HepG2 (cell line): ENCODE measurements at regions not wholly inside any gene's neighbourhood (a gene's known extent, or its start where the extent isn't known, plus 50 kb on each side); places are given as distances from the start of the nearest gene placed in this dataset.
"Not testable (repeated sequence)": the region's sequence is repeated elsewhere in the genome, so short reads cannot be mapped to it uniquely, and the experiment has no call there.

Experiments used
- ATAC-seq: fragments of 200-7000 bp; cut with Tn5 transposase; 3 replicates; pipeline ENCODE4 v1.9.1; 2020; ENCODE audit warnings: mild to moderate bottlenecking, moderate library complexity
- BruUV-seq: library from RNA; stranded (reverse); fragments of 400-500 nt; replicated peaks from 2 replicates; lab custom pipeline; 2021; lab: Mats Ljungman, UMichigan
- CTCF ChIA-PET: fragments of 300-600 bp; formaldehyde crosslinking; extraction: SDS; loops from one replicate; lab custom pipeline; 2021; ENCODE audit warnings: low total read pairs, inconsistent platforms, low intra/inter-chr PET ratio; lab: Yijun Ruan, JAX
- POLR2A ChIA-PET: fragments of 350-600 bp; sonication (Branson Sonifier 250); formaldehyde crosslinking; loops from one replicate; lab custom pipeline; 2020; ENCODE audit warnings: antibody characterized with exemption, inconsistent platforms; lab: Yijun Ruan, JAX
- DNase-seq: peaks from one replicate; pipeline ENCODE4 v3.0.0-alpha.2; 2015; ENCODE audit warnings: low spot score
- FAIRE-seq: peaks from 3 replicates; lab custom pipeline; 2011; peaks lifted over from hg19 to GRCh38; lab: Jason Lieb, UNC
- H2AFZ ChIP-seq: one replicate; pipeline ENCODE4 v1.6.1; 2011; ENCODE audit warnings: low read length, inconsistent platforms
- H3K27ac ChIP-seq: fragments of 300-600 bp; 3 replicates; pipeline ENCODE4 v1.8.0; 2011; ENCODE audit warnings: mixed run types, mild to moderate bottlenecking, mixed read lengths, low read length, inconsistent platforms; ENCODE audit not compliant: insufficient read depth; ENCODE audit errors: extremely low read length
- H3K27me3 ChIP-seq, 2 experiments: fragments of 200-600 bp in 1 of 2; 2 replicates in 1 of 2; 3 replicates in 1 of 2; pipeline versions ENCODE4 v1.6.0 to v1.8.0; 2011; ENCODE audit warnings: low read length in 2 of 2, mild to moderate bottlenecking in 2 of 2, moderate library complexity in 2 of 2, inconsistent platforms in 1 of 2; ENCODE audit not compliant: insufficient read depth in 2 of 2, control insufficient read depth in 1 of 2
- H3K36me3 ChIP-seq, 2 experiments: fragments of 200-600 bp in 1 of 2; replicated peaks in 1 of 2; 2 replicates in 1 of 2; 3 replicates in 1 of 2; pipeline versions ENCODE4 v1.5.1 to v1.8.0; 2011; ENCODE audit warnings: low read length in 2 of 2, inconsistent platforms in 1 of 2; ENCODE audit not compliant: insufficient read depth in 2 of 2, control insufficient read depth in 1 of 2
- H3K4me1 ChIP-seq: 2 replicates; pipeline ENCODE4 v1.5.1; 2012; ENCODE audit warnings: low read length, inconsistent platforms; ENCODE audit not compliant: insufficient read depth
- H3K4me2 ChIP-seq: 2 replicates; pipeline ENCODE4 v1.6.0; 2011; ENCODE audit warnings: low read depth, low read length, inconsistent platforms
- H3K4me3 ChIP-seq, 3 experiments: fragments of 200-600 bp in 1 of 3; sonication (generic), shearing (Covaris generic) in 1 of 3; replicated peaks in 1 of 3; 2 replicates each; pipeline ENCODE4 v1.5.1; 2011 to 2016; ENCODE audit warnings: low read length in 3 of 3, inconsistent platforms in 2 of 3, low read depth in 2 of 3, mild to moderate bottlenecking in 2 of 3, control low read depth in 1 of 3, mixed read lengths in 1 of 3; ENCODE audit not compliant: insufficient read depth in 1 of 3
- H3K79me2 ChIP-seq: one replicate; pipeline ENCODE4 v1.6.1; 2011; ENCODE audit warnings: low read length, inconsistent platforms; ENCODE audit not compliant: insufficient read depth
- H3K9ac ChIP-seq: 2 replicates; pipeline ENCODE4 v1.6.0; 2011; ENCODE audit warnings: mild to moderate bottlenecking, low read depth, low read length, inconsistent platforms; ENCODE audit not compliant: insufficient read depth
- H3K9me3 ChIP-seq: 2 replicates; pipeline ENCODE4 v1.5.1; 2012; ENCODE audit warnings: mild to moderate bottlenecking, low read length
- H4K20me1 ChIP-seq: 2 replicates; pipeline ENCODE4 v1.6.0; 2011; ENCODE audit warnings: inconsistent platforms, mild to moderate bottlenecking, low read length, moderate library complexity; ENCODE audit not compliant: insufficient read depth
- NFE2L2 ChIP-seq: fragments of 150-350 bp; IDR thresholded peaks from 2 replicates; pipeline ENCODE4 v1.6.1; 2014; ENCODE audit warnings: low read length
- NR2F1 ChIP-seq, 2 experiments: fragments of 450-650 bp in 1 of 2; formaldehyde crosslinking in 1 of 2; IDR thresholded peaks; 2 replicates each; pipeline versions ENCODE4 v1.5.0 to v1.6.1; 2016 to 2020; ENCODE audit warnings: mild to moderate bottlenecking in 1 of 2, missing compliant biosample characterization in 1 of 2, missing genetic modification reagents in 1 of 2, moderate library complexity in 1 of 2
- ZBTB38 ChIP-seq: sonication (generic); formaldehyde crosslinking; IDR thresholded peaks from 2 replicates; pipeline ENCODE4 v1.5.1; 2020; ENCODE audit warnings: mild to moderate bottlenecking, missing genetic modification reagents
- ZNF335 ChIP-seq: sonication (generic); formaldehyde crosslinking; IDR thresholded peaks from 2 replicates; pipeline ENCODE4 v1.4.0; 2020; ENCODE audit warnings: missing genetic modification reagents
- WGBS: methylation state at CpG from one replicate; pipeline ENCODE4 v1.1.6; 2017; ENCODE audit warnings: low lambda C conversion rate; 5-methylcytosine and 5-hydroxymethylcytosine counted together
- in situ Hi-C: cut with HindIII; loops from 2 replicates; pipeline ENCODE4 v1.10.0; 2017; ENCODE audit warnings: low pct_unique_long_range_greater_than_20kb; ENCODE audit not compliant: extremely low pct_ligation_motif_present
- intact Hi-C: fragments of 100-400 bp; cut with micrococcal nuclease; formaldehyde crosslinking; loops from one replicate; pipeline ENCODE4 v1.10.0; 2022; ENCODE audit not compliant: unreplicated experiment

GRCh38 chr13:112161521-112162301 is 94.8 kb downstream of the SOX1 start:
- Histone ChIP-seq H2AFZ (peak overlapping the region; percentile 46), H3K36me3 (no peaks in the 10 kb centered on the region), H4K20me1 (no peaks in the 10 kb centered on the region), H3K4me2 (peak overlapping the region; percentile 56), H3K9ac (peak overlapping the region; percentile 18; the same call in 1 of the 2 replicates), H3K4me1 (peaks cover 38% of the 10 kb centered on the region), H3K79me2 (no peaks in the 10 kb centered on the region), H3K27ac (no peak overlapping the region), H3K4me3 (peak overlapping the region in 1 of 3 experiments; percentile 29; a peak in 1 of 6 replicates), H3K27me3 (peaks cover 0 to 13% of the 10 kb centered on the region in 2 experiments; a peak in 3 of 5 replicates), H3K9me3 (peaks cover 3% of the 10 kb centered on the region; the same call in 1 of the 2 replicates)
- no peak for FAIRE-seq
- CTCF ChIA-PET = no interaction called here
- DNase-seq = no peak
- TF ChIP-seq ZBTB38 (CRISPR knock-in tag) (peak; percentile 56), NFE2L2 (no peak), ZNF335 (peak; percentile 57; the same call in 1 of the 2 replicates), NR2F1 (CRISPR knock-in tag; IDR thresholded peaks at IDR 0.05) (peak in 1 of 2 experiments; percentile 49; a peak in 1 of 4 replicates)
- WGBS = 42% methylated on average over 21 of the region's 21 CpGs
- POLR2A ChIA-PET = no interaction called here
- intact Hi-C loops = no loop called here
- ATAC-seq = peak; percentile 49
- no TSS peak for BruUV-seq
- in situ Hi-C loops = no loop called here

GRCh38 chr13:112163691-112164660 is 97.0 kb downstream of the SOX1 start:
- BruUV-seq, intact Hi-C loops, POLR2A ChIA-PET, FAIRE-seq, H3K4me3 ChIP-seq, H3K36me3 ChIP-seq, H4K20me1 ChIP-seq, ATAC-seq, H3K4me2 ChIP-seq, DNase-seq, H2AFZ ChIP-seq, H3K79me2 ChIP-seq, in situ Hi-C loops, H3K9me3 ChIP-seq, CTCF ChIA-PET, H3K9ac ChIP-seq, H3K27ac ChIP-seq: not testable (repeated sequence)
- peaks cover 1 to 20% of the 10 kb centered on the region in 2 experiments; a peak in 3 of 5 replicates for H3K27me3 ChIP-seq
- WGBS = 85% methylated on average over 83 of the region's 97 CpGs
- peaks cover 31% of the 10 kb centered on the region for H3K4me1 ChIP-seq
